OCI-LY7 (cell line): ENCODE measurements at regions not wholly inside any gene's neighbourhood (a gene's known extent, or its start where the extent isn't known, plus 50 kb on each side); places are given as distances from the start of the nearest gene placed in this dataset.

Experiments used
- BruUV-seq: library from RNA; stranded (reverse); fragments of 400-500 nt; replicated peaks from 2 replicates; lab custom pipeline; 2021; lab: Mats Ljungman, UMichigan
- CTCF ChIA-PET: fragments of 300-600 bp; sonication (Branson Sonifier 250); formaldehyde crosslinking; loops from one replicate; lab custom pipeline; 2022; ENCODE audit warnings: antibody characterized with exemption; ENCODE audit not compliant: unreplicated experiment; lab: Charles Lee
- POLR2A ChIA-PET: fragments of 300-600 bp; sonication (Branson Sonifier 250); formaldehyde crosslinking; loops from one replicate; lab custom pipeline; 2022; ENCODE audit warnings: antibody characterized with exemption; lab: Charles Lee
- DNase-seq: peaks from one replicate; pipeline ENCODE4 v3.0.0-alpha.2; 2015; ENCODE audit warnings: low spot score
- H2AFZ ChIP-seq: fragments of 200-600 bp; sonication (generic), shearing (Covaris generic); 2 replicates; pipeline ENCODE4 v1.6.1; 2014; ENCODE audit warnings: mild to moderate bottlenecking, antibody characterized with exemption, low read length, moderate library complexity
- H3K27ac ChIP-seq: fragments of 200-600 bp; sonication (generic); 2 replicates; pipeline ENCODE4 v1.5.1; 2014; ENCODE audit warnings: mixed run types, low read depth, mild to moderate bottlenecking, moderate library complexity, low read length, inconsistent platforms; ENCODE audit not compliant: poor library complexity, severe bottlenecking
- H3K36me3 ChIP-seq: fragments of 200-600 bp; sonication (generic); 2 replicates; pipeline ENCODE4 v1.6.1; 2014; ENCODE audit warnings: mild to moderate bottlenecking, antibody characterized with exemption, low read length, moderate library complexity, mixed read lengths; ENCODE audit not compliant: insufficient read depth
- H3K4me1 ChIP-seq: fragments of 200-600 bp; sonication (generic); 2 replicates; pipeline ENCODE4 v1.5.1; 2014; ENCODE audit warnings: mild to moderate bottlenecking, low read length; ENCODE audit not compliant: insufficient read depth, poor library complexity, severe bottlenecking
- H3K4me2 ChIP-seq: fragments of 200-600 bp; sonication (generic); 2 replicates; pipeline ENCODE4 v1.6.1; 2014; ENCODE audit warnings: mild to moderate bottlenecking, low read length
- H3K4me3 ChIP-seq: fragments of 200-600 bp; sonication (generic); 2 replicates; pipeline ENCODE4 v1.5.1; 2014; ENCODE audit warnings: mild to moderate bottlenecking, low read depth, low read length; ENCODE audit not compliant: poor library complexity, severe bottlenecking
- H3K79me2 ChIP-seq: fragments of 200-600 bp; sonication (generic); 2 replicates; pipeline ENCODE4 v1.6.1; 2016; ENCODE audit warnings: low read depth, mild to moderate bottlenecking, low read length, moderate library complexity, mixed read lengths; ENCODE audit not compliant: insufficient read depth
- H3K9me2 ChIP-seq: fragments of 200-600 bp; sonication (generic); 2 replicates; pipeline ENCODE4 v1.6.1; 2016; ENCODE audit warnings: mild to moderate bottlenecking, low read length, mixed read lengths; ENCODE audit not compliant: insufficient read depth
- H3K9me3 ChIP-seq: fragments of 200-600 bp; sonication (generic); 2 replicates; pipeline ENCODE4 v1.6.1; 2014; ENCODE audit warnings: mild to moderate bottlenecking, mixed run types, low read length, mixed read lengths
- H4K20me1 ChIP-seq: fragments of 200-600 bp; sonication (generic); 2 replicates; pipeline ENCODE4 v1.6.1; 2014; ENCODE audit warnings: mild to moderate bottlenecking, antibody characterized with exemption, low read length, moderate library complexity, mixed read lengths; ENCODE audit not compliant: insufficient read depth
- CTCF ChIP-seq: fragments of 200-600 bp; sonication (generic); conservative IDR thresholded peaks from 2 replicates; pipeline ENCODE4 v1.5.1; 2014; ENCODE audit warnings: mild to moderate bottlenecking, antibody characterized with exemption, low read length, moderate library complexity, mixed read lengths
- EZH2phosphoT487 ChIP-seq: fragments of 200-600 bp; sonication (generic); IDR thresholded peaks from 2 replicates; pipeline ENCODE4 v1.6.1; 2018; ENCODE audit warnings: low read depth, borderline replicate concordance, mild to moderate bottlenecking, mixed run types, antibody characterized with exemption, low read length, moderate library complexity, mixed read lengths
- intact Hi-C: fragments of 100-400 bp; cut with micrococcal nuclease; formaldehyde crosslinking; loops from one replicate; pipeline ENCODE4 v1.10.0; 2022; ENCODE audit not compliant: unreplicated experiment

- POLR2A ChIA-PET: no interaction called here
- intact Hi-C loops: no loop called here
- H3K27ac ChIP-seq: no peak overlapping the region
- no peak for TF ChIP-seq EZH2phosphoT487
- TF ChIP-seq CTCF: no peak
- H4K20me1 ChIP-seq: no peaks in the 10 kb centered on the region
- H3K4me1 ChIP-seq: no peaks in the 10 kb centered on the region
- BruUV-seq: no TSS peak
- no peak overlapping the region for H3K4me3 ChIP-seq
- CTCF ChIA-PET: no interaction called here
- H3K9me2 ChIP-seq: no peaks in the 10 kb centered on the region
- no peak for DNase-seq
- H3K79me2 ChIP-seq: no peaks in the 10 kb centered on the region
- no peak overlapping the region for H3K4me2 ChIP-seq
- H2AFZ ChIP-seq: no peak overlapping the region
- H3K9me3 ChIP-seq: no peaks in the 10 kb centered on the region
- no peaks in the 10 kb centered on the region for H3K36me3 ChIP-seq
Observed at GRCh38 chr2:150809103-150809502, 321.6 kb upstream of the RND3 start.

- Histone ChIP-seq H3K27ac (no peak overlapping the region), H3K9me2 (no peaks in the 10 kb centered on the region), H3K4me2 (no peak overlapping the region), H3K4me1 (no peaks in the 10 kb centered on the region), H3K9me3 (no peaks in the 10 kb centered on the region), H3K36me3 (no peaks in the 10 kb centered on the region), H3K4me3 (no peak overlapping the region), H3K79me2 (no peaks in the 10 kb centered on the region), H4K20me1 (no peaks in the 10 kb centered on the region), H2AFZ (no peak overlapping the region)
- POLR2A ChIA-PET: no interaction called here
- no TSS peak for BruUV-seq
- intact Hi-C loops: no loop called here
- no peak for DNase-seq
- no peak for TF ChIP-seq EZH2phosphoT487
- no peak for TF ChIP-seq CTCF
- CTCF ChIA-PET: no interaction called here
Observed at GRCh38 chr2:150806336-150806735, 318.9 kb upstream of the RND3 start.

GRCh38 chr2:150803689-150804398 lies 316.4 kb upstream of the RND3 start:
- Histone ChIP-seq H3K9me3 (no peaks in the 10 kb centered on the region), H3K79me2 (no peaks in the 10 kb centered on the region), H3K4me3 (no peak overlapping the region), H3K4me2 (no peak overlapping the region), H3K36me3 (no peaks in the 10 kb centered on the region), H4K20me1 (no peaks in the 10 kb centered on the region), H3K4me1 (no peaks in the 10 kb centered on the region), H2AFZ (no peak overlapping the region), H3K9me2 (no peaks in the 10 kb centered on the region), H3K27ac (no peak overlapping the region)
- intact Hi-C loops: no loop called here
- no peak for DNase-seq
- CTCF ChIA-PET: no interaction called here
- TF ChIP-seq CTCF: no peak
- no peak for TF ChIP-seq EZH2phosphoT487
- BruUV-seq: no TSS peak
- POLR2A ChIA-PET: no interaction called here
